ENCODE measurements at regions not wholly inside any gene's neighbourhood (a gene's known extent, or its start where the extent isn't known, plus 50 kb on each side); places are given as distances from the start of the nearest gene placed in this dataset.
"Not testable (repeated sequence)": the region's sequence is repeated elsewhere in the genome, so short reads cannot be mapped to it uniquely, and the experiment has no call there.

DNA sequence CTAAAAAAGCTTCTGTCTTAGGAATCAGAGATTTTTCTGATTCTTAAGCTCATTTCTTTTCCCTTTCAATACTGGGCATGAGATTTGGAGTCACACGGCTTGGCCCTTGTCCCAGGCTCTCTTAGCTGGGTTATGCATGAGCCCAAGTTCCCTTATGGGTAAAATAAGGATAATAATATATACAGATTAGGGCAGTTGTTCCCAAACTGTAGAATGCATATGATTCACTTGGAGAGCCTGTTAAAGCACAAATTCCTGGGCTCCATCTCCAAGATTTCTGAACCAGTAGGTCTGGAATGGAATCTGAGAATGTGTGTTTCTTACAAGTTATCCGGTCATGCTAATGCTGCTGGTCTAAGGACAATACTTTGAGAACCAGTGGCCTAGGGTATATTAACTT, 154.0 kb downstream of the REEP3 start:
- DNase-seq (ENCODE audit: low read depth, low spot score), result no peak

- DNase-seq (ENCODE audit: low read depth, low spot score), result no peak
Measured at GRCh38 chr10:63677001-63677400, 155.8 kb downstream of the REEP3 start.

DNA sequence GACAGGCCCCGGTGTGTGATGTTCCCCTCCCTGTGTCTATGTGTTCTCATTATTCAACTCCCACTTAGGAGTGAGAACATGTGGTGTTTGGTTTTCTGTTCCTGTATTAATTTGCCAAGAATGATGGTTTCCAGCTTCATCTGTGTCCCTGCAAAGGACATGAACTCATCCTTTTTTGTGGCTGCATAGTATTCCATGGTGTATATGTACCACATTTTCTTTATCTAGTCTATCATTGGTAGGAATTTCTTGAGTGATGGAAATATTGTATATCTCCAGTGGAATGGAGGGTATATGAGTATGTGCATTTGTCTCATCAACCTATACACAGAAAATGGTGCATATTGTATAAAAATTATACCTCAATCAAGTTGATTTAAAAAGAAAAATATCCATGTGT, 159.3 kb downstream of the REEP3 start:
- not testable (repeated sequence) for DNase-seq (ENCODE audit: low read depth, low spot score)

GRCh38 chr10:63681993-63682697, 160.9 kb downstream of the REEP3 start:
- DNase-seq (ENCODE audit: low read depth, low spot score), result no peak

- not testable (repeated sequence) for DNase-seq (ENCODE audit: low read depth, low spot score)
Measured at GRCh38 chr10:63682698-63683052, 161.5 kb downstream of the REEP3 start.

DNA sequence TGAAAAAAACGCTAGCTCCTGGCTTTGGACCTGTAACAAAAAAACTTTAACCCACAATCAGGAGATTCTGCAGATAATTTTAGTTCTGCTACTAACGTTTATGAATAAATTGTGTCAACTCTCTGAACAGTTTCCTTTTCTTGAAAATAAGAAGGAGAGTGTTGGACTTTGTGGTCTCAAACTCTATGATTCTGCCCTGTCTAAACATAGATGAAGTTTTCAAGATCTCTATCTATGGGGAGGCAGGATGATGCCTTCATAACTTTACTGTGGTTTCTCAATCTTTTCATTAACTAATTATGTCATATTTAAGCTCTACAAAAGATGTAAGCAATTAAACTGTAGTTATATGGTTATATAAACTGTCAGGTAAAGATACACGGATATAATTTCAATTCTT, 162.0 kb downstream of the REEP3 start:
- DNase-seq (ENCODE audit: low read depth, low spot score), result no peak

DNA sequence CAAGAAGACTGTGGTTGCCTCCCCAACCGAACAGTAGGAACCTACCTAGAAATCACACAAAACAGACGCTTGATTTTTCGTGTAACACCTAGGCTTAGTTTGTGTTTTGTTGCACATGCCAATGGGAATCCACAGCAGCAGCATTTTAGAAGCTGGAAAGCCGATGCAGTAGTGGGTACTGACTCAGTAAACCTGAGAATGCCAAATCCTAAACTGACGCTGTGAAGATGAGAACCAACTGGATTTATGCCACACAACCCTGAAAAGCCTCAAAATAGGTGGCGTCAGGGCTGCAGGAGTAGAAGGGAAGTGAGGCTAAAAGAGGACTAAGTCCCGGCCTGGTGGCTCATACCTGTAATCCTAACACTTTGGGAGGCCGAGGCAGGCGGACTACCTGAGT, 162.5 kb downstream of the REEP3 start:
- DNase-seq (ENCODE audit: low read depth, low spot score), result no peak

- no peak for DNase-seq (ENCODE audit: low read depth, low spot score)
Measured at GRCh38 chr10:63684257-63684936, 163.2 kb downstream of the REEP3 start.

DNA sequence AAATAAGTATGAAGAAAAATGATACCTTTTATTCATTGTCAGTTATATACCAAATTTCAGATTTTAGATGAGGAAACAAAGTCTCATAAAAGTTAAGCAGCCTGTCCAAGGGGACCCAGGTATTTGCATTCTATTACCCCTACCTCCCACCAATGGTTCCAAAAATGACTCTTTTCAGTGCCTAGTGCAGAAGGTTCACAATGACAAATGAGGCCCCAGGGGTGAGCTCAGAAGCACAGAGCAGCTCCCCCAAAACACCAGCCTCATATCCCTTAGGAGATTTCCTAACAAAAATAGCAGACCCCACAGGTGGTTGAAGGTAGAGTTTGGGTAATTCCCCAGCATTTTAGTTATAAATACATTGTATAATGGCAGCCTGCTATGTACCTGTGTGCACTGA, 168.6 kb downstream of the REEP3 start:
- no peak for DNase-seq (ENCODE audit: low read depth, low spot score)

- no peak for DNase-seq (ENCODE audit: low read depth, low spot score)
Measured at GRCh38 chr10:63692220-63692896, 171.2 kb downstream of the REEP3 start.

GRCh38 chr10:63693021-63693420, 171.8 kb downstream of the REEP3 start:
- DNase-seq (ENCODE audit: low read depth, low spot score), result not testable (repeated sequence)

DNA sequence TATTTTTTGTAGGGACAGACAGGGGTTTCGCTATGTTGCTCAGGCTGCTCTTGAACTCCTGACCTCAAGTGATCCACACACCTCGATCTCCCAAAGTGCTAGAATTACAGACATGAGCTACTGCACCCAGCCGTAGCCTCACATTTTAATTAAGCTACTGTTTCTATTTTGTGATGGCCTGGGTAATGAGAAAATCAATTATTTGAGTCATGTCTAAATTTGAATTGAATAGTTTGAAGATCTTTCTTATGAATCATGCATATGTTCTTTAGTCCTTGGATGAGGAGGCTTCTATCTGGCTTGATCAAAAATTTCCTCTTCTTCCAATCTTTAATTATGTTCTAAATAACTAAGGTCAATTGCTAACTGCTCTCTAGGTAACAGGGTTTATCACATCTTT, 175.0 kb downstream of the REEP3 start:
- DNase-seq (ENCODE audit: low read depth, low spot score), result no peak

- no peak for DNase-seq (ENCODE audit: low read depth, low spot score)
Measured at GRCh38 chr10:63697956-63698786, 177.0 kb downstream of the REEP3 start.

DNA sequence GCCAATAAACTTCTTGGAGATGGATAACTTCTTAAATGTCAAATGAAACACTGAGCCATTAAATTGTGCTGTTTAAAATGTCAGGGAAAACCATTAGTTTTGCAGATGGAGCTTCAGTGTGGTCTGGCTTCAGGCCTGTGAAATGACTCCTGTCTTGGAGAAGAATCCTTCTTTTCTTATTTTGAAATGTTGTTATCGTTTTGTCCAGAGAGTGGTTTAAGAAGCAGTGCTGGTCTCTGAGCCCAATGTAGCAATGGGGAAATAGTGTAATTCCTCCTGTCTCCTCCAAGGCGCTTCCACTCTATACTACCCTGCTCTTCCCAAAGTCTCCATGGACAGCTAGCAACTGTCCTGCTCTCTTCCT, 177.6 kb downstream of the REEP3 start:
- DNase-seq (ENCODE audit: low read depth, low spot score), result no peak

DNA sequence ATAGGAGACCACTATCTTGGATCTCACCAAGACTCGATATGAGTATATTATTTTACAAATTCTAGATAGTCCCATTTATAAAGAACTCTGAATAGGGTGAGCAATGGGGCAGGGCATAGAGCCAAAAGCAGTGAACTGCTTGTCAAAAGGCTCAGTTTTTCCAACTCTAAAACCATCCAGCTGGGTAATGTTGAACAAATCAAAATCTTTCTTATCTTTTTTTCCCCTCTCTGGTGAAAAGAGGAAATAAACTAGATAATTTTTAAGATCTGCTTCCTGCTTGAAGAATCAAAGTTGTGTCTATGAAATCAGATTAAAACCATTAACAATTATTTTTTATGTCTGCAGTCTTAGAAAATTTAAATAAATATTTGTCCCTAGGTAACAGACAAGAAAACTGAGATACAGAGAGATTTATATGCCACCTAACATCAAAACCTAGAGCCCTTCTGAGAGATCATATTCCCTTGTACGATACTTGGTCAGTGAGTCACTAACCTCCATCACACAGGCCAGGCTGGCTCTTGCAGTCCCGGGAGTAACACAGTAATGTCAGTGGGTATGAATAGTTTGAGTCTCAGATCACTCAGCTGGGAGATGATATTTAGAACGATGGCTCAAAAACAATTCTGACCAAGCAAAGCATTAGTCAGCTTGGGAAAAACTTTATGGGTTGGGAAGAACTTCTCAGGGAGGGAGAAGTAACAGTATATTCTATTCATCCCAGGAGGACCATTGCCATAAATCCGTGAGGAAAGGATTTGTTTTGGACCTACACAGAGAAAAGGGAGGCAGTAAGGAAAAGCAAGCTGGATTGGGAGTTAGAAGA, 178.8 kb downstream of the REEP3 start:
- DNase-seq (ENCODE audit: low read depth, low spot score), result no peak

DNA sequence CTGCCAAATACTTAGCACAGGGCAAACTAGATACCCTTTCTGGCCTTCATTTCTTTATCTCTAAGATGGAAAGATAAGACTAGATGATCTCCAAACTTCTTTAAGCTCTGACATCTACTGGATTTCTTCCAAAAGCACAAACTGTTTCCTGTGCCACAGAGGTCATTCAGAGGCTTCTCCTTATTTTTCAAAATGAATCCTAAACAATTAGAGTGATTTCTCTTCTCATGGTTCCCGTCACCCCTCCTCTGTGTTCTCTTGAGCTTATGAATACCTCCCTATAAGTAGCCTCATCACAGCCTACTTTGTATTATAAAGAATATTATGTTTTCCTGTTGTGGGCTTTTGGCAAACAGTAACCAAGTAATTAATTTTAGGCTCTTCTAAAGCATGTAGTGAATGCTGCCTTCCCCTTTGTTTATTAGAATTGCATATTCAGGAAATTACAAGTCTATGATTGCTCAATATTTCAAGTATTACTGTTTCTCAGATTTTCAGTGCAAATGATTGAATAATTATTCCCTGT, 179.5 kb downstream of the REEP3 start:
- DNase-seq (ENCODE audit: low read depth, low spot score), result no peak

- no peak for DNase-seq (ENCODE audit: low read depth, low spot score)
Measured at GRCh38 chr10:63702092-63702491, 180.9 kb downstream of the REEP3 start.

DNA sequence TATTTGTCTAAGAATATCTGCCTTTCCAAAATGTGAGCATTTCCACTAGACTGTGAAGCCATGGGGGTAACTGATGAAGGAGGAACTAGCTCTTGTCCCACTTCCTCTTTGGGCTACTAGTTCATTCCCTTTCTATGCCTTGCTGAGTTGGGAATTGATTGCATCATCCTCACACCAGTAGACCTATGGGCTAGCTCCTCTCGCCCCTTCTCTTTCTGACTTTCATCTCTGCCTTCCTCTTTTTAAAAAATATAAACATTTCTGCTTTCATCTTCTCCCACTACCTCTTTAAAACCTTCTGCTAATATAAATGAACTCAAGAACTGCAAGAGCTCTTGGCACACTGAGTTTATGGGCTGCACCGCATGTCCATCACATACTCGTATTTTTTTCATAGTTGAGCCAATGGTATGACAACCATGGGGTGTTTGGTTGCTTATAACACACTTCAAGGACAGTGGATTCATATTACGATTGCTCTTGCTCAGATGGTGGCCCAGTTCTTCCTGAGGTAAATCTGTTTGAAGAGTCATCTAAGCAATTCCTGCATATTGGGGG, 182.0 kb downstream of the REEP3 start:
- no peak for DNase-seq (ENCODE audit: low read depth, low spot score)

DNA sequence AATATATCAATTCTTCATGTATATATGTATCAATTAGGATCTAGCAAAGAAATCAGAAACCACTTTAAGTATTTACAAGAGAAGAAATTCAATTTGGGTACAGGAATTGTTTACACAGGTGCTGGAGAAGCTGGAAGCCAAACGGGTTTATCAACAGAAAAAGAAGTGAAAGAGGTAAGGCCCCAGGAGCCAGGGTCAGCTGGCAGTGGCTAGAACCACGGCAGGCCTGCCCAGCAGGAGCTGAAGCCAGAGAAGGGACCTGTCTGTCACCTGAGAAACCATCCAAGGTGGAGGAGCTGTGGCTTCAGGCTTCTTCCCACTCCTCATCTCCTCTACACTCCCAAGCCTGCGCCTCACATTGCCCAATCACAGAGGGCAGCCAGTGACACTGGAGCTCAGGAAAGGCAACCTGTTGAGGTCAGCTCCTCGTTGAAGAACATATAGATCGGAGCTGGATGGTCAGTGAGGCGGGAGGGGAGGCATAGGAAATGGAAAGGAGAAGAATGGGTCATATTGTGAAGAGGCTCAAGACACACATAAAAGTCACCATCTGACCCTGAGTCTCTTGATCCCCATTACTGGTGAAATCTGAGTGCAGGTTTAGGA, 182.6 kb downstream of the REEP3 start:
- no peak for DNase-seq (ENCODE audit: low read depth, low spot score)

DNA sequence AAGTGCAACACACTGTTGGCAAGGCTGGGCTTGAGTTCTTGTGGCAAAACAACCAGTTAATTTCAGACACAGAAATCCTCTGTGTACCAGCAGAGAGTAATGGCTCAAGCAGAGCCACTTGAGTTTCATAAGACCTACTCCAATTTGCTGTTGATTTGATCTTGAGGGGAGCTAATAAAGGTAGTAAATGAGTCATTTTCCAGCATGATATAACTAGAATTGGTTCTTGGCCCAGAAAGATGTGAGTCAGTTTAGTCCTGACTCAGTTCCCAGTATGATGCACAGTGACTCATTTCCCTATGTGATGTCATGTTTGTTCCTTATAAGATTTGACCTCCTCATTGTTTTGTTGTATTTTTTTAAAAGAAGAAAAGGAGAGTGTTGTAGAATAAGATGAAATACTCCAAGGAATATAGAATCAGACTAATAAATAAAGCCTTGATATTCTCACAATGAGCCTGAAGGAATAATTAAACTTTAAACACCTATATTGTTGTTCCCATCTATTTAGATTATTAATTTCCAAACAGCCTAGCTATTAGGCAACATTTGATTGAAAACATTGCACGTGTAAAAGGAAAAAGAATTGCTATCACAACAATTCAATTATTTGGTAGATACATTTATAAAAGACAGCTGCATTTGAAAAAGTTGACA, 186.2 kb downstream of the REEP3 start:
- DNase-seq (ENCODE audit: low read depth, low spot score), result no peak

Measured in iPS DF 19.7 (cell line).